ENCODE measurements at regions not wholly inside any gene's neighbourhood (a gene's known extent, or its start where the extent isn't known, plus 50 kb on each side); places are given as distances from the start of the nearest gene placed in this dataset.

DNA sequence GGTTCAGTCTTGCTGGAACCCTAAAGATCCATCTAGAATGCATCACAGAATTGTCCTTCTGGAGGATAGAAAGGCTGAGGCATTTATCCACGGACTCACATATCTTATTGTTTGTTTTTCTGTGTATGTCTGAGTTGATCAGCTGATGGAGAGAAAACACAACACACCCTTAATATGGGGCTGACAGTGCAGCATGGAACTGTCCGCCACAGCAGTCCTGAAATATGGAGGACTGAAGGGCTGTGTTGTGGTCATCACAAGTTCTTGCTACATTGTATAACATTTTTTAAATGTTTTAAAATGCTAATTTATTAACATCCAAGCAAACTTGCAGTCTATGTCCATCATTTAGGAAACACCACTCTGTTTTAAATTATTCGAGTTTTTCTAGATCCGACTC is 448.9 kb upstream of the ERCC4 start:
- whole genome bisulfite sequencing (ENCODE audit: insufficient coverage, low coverage, missing lambda C conversion rate) = 2% methylated on average over 4 of the region's 4 CpGs

More for the DNA sequence above, 448.9 kb upstream of the ERCC4 start:
- DNase-seq (ENCODE audit: extremely low read depth in 1 of 4, low spot score in 3 of 4) (no peak), ATAC-seq (no peak), FAIRE-seq (no peak)
- no peak for TF ChIP-seq ADNP (tag; IDR thresholded peaks at IDR 0.05)
- TF ChIP-seq, protein P1, sequence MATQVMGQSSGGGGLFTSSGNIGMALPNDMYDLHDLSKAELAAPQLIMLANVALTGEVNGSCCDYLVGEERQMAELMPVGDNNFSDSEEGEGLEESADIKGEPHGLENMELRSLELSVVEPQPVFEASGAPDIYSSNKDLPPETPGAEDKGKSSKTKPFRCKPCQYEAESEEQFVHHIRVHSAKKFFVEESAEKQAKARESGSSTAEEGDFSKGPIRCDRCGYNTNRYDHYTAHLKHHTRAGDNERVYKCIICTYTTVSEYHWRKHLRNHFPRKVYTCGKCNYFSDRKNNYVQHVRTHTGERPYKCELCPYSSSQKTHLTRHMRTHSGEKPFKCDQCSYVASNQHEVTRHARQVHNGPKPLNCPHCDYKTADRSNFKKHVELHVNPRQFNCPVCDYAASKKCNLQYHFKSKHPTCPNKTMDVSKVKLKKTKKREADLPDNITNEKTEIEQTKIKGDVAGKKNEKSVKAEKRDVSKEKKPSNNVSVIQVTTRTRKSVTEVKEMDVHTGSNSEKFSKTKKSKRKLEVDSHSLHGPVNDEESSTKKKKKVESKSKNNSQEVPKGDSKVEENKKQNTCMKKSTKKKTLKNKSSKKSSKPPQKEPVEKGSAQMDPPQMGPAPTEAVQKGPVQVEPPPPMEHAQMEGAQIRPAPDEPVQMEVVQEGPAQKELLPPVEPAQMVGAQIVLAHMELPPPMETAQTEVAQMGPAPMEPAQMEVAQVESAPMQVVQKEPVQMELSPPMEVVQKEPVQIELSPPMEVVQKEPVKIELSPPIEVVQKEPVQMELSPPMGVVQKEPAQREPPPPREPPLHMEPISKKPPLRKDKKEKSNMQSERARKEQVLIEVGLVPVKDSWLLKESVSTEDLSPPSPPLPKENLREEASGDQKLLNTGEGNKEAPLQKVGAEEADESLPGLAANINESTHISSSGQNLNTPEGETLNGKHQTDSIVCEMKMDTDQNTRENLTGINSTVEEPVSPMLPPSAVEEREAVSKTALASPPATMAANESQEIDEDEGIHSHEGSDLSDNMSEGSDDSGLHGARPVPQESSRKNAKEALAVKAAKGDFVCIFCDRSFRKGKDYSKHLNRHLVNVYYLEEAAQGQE (IDR thresholded peaks at IDR 0.05; ENCODE audit: borderline replicate concordance) = peak; percentile 91
- TF ChIP-seq, protein P1 (CRISPR knock-in tag; IDR thresholded peaks at IDR 0.05; ENCODE audit: low read depth) = no peak
- TF ChIP-seq, protein P2, sequence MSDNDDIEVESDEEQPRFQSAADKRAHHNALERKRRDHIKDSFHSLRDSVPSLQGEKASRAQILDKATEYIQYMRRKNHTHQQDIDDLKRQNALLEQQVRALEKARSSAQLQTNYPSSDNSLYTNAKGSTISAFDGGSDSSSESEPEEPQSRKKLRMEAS (CRISPR knock-in tag; IDR thresholded peaks at IDR 0.05) = no peak
- TF ChIP-seq, protein P3, sequence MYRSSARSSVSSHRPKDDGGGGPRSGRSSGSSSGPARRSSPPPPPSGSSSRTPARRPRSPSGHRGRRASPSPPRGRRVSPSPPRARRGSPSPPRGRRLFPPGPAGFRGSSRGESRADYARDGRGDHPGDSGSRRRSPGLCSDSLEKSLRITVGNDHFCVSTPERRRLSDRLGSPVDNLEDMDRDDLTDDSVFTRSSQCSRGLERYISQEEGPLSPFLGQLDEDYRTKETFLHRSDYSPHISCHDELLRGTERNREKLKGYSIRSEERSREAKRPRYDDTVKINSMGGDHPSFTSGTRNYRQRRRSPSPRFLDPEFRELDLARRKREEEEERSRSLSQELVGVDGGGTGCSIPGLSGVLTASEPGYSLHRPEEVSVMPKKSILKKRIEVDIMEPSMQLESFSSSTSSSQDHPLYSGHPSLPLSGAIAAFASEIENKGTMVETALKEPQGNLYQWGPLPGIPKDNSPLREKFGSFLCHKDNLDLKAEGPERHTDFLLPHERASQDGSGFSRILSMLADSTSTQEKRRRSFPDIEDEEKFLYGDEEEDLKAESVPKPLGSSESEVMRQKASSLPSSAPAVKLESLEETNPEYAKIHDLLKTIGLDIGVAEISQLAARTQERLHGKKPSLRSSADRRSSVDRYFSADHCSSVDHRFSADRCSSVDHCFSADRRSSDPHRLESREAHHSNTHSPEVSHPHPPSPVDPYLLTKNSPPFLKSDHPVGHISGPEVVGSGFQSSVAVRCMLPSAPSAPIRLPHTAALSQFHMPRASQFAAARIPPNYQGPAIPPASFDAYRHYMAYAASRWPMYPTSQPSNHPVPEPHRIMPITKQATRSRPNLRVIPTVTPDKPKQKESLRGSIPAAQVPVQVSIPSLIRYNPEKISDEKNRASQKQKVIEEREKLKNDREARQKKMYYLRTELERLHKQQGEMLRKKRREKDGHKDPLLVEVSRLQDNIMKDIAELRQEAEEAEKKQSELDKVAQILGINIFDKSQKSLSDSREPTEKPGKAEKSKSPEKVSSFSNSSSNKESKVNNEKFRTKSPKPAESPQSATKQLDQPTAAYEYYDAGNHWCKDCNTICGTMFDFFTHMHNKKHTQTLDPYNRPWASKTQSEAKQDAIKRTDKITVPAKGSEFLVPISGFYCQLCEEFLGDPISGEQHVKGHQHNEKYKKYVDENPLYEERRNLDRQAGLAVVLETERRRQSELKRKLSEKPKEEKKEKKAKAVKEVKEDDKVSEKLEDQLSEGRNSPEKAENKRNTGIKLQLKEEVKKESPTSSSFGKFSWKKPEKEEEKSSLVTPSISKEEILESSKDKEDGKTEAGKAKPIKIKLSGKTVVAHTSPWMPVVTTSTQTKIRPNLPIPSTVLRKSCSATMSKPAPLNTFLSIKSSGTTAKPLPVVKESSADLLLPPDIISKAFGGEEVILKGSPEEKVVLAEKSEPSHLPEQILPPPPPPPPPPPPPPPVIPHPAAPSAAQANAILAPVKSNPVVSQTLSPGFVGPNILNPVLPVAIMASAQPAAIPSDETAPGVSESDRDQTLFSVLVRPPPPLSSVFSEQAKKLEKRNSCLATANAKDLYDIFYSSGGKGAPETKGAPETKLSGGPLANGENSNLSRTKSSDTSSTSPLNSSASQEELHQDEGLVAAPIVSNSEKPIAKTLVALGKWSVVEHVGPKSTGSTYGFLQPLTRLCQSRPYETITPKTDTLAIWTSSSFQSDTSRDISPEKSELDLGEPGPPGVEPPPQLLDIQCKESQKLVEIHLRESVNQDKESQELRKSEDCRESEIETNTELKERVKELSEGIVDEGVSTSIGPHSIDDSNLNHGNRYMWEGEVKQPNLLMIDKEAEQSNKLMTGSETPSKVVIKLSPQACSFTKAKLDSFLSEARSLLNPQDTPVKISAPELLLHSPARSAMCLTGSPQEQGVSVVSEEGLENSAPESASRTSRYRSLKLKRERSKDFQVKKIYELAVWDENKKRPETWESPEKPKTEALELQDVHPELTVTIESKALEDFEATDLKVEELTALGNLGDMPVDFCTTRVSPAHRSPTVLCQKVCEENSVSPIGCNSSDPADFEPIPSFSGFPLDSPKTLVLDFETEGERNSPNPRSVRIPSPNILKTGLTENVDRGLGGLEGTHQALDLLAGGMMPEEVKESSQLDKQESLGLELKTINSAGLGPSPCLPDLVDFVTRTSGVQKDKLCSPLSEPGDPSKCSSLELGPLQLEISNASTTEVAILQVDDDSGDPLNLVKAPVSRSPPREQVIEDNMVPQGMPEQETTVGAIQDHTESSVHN (IDR thresholded peaks at IDR 0.05; ENCODE audit: borderline replicate concordance in 1 of 2, low read depth in 1 of 2) = no peak
- TF ChIP-seq EHMT2 (IDR thresholded peaks at IDR 0.05) = peak; percentile 86
- Histone ChIP-seq H2AFZ (ENCODE audit: low read depth, low read length) (no peak overlapping the region), H3K79me2 (ENCODE audit: control insufficient read depth, insufficient read depth, low read length) (no peaks in the 10 kb centered on the region), H3K9me3 (replicated peaks; ENCODE audit: control insufficient read depth, insufficient read depth, low read depth, low read length) (no peaks in the 10 kb centered on the region), H3K4me3 (no peak overlapping the region), H3K4me2 (ENCODE audit: insufficient read depth, low read length) (no peak overlapping the region), H3K27me3 (ENCODE audit: control insufficient read depth in 2 of 2, insufficient read depth in 2 of 2, low read length in 2 of 2) (no peaks in the 10 kb centered on the region), H3K9me1 (ENCODE audit: control insufficient read depth, insufficient read depth, low read length) (no peaks in the 10 kb centered on the region), H3K4me1 (replicated peaks in 1 of 2; ENCODE audit: control insufficient read depth in 2 of 2, insufficient read depth in 2 of 2, low read length in 2 of 2) (no peaks in the 10 kb centered on the region), H4K20me1 (replicated peaks; ENCODE audit: control insufficient read depth, insufficient read depth, low read length) (no peaks in the 10 kb centered on the region), H3K9ac (ENCODE audit: insufficient read depth in 1 of 2, low read depth in 2 of 2, low read length in 2 of 2) (no peak overlapping the region), H3K36me3 (ENCODE audit: control insufficient read depth, insufficient read depth, low read length) (no peaks in the 10 kb centered on the region), H3K27ac (ENCODE audit: extremely low read depth, low read depth, low read length) (no peak overlapping the region)
- intact Hi-C loops (cut with micrococcal nuclease) = no loop called here
- in situ Hi-C loops (cut with MboI) = no loop called here
- no TSS peak for BruUV-seq (replicated peaks)
- POLR2A ChIA-PET = no interaction called here
- CTCF ChIA-PET (ENCODE audit: low intra/inter-chr PET ratio) = no interaction called here
